Right cardiac atrium (tissue), 5 donors: ENCODE measurements at regions not wholly inside any gene's neighbourhood (a gene's known extent, or its start where the extent isn't known, plus 50 kb on each side); places are given as distances from the start of the nearest gene placed in this dataset.
A peak's percentile ranks its signal among the peaks of the same experiment; 100 is the strongest.

Experiments
- ATAC-seq, 2 donors: fragments of 200-7000 bp; cut with Tn5 transposase; one replicate each; pipeline versions ENCODE4 v1.8.0 to v1.9.1; 2020; ENCODE audit warnings: moderate library complexity in 2 of 2, mild to moderate bottlenecking in 1 of 2
- DNase-seq, 3 donors: peaks; one replicate each; pipeline ENCODE4 v3.0.0-alpha.2; 2020
- H3K27ac ChIP-seq: one replicate; pipeline ENCODE4 v1.5.1; 2013; ENCODE audit warnings: mild to moderate bottlenecking, low read length, control low read depth, moderate library complexity
- H3K27me3 ChIP-seq: one replicate; pipeline ENCODE4 v1.6.1; 2013; ENCODE audit not compliant: control insufficient read depth, insufficient read depth
- H3K4me1 ChIP-seq: one replicate; pipeline ENCODE4 v1.6.1; 2013; ENCODE audit warnings: low read length; ENCODE audit not compliant: control insufficient read depth, insufficient read depth
- H3K4me3 ChIP-seq: one replicate; pipeline ENCODE4 v1.5.1; 2013; ENCODE audit warnings: low read length, control low read depth
- H3K9me3 ChIP-seq: one replicate; pipeline ENCODE4 v1.6.1; 2013; ENCODE audit warnings: low read length; ENCODE audit not compliant: control insufficient read depth
- WGBS: extraction: QIAGEN DNeasy Blood & Tissue Kit; methylation state at CpG from one replicate; pipeline ENCODE4 v1.1.7; 2013; 5-methylcytosine and 5-hydroxymethylcytosine counted together
- intact Hi-C, 4 donors: fragments of 100-400 bp; cut with DNase I; formaldehyde crosslinking; loops; one replicate each; pipeline versions ENCODE4 v1.11.0 to v1.14.0; 2022 to 2023
- donor health status: healthy with polysubstance abuse.
- donor health status: DM: no; HTN: yes; CAD: no.
- donor health status: DM: no; HTN: no; CAD: no.
- donor health status: DM: no; HTN: yes; CAD: no; lungs with severe emphysema.
- donor health status: DM: yes; HTN: yes; CAD: no.

DNA sequence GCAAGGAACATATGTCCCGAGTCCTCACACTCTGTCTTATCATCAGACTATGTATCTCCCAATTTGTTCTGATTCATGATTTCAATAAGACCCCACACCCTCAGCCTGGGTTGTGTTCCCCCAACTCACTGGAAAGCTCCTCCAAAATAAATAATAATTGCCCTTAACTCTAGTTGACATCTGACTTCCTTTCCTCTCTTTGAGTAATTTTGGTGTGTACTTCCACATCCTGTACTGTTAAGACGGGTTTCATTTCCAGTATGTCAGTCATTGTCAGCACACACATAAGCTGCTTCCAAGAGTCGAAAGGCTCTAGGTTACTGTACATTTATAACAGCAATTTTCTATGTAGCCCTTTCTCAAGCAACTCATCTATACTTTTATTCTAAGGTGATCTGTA lies 52.2 kb upstream of the C1QTNF7 start:
- no peaks in the 10 kb centered on the region for H3K9me3 ChIP-seq
- H3K4me1 ChIP-seq = no peaks in the 10 kb centered on the region
- intact Hi-C loops = no loop called here
- H3K27me3 ChIP-seq = no peaks in the 10 kb centered on the region
- H3K4me3 ChIP-seq = no peak overlapping the region
- whole genome bisulfite sequencing = 34% methylated on average over 3 of the region's 3 CpGs
- ATAC-seq (peak; percentile 39 to 62), DNase-seq (no peak)
- no peak overlapping the region for H3K27ac ChIP-seq

DNA sequence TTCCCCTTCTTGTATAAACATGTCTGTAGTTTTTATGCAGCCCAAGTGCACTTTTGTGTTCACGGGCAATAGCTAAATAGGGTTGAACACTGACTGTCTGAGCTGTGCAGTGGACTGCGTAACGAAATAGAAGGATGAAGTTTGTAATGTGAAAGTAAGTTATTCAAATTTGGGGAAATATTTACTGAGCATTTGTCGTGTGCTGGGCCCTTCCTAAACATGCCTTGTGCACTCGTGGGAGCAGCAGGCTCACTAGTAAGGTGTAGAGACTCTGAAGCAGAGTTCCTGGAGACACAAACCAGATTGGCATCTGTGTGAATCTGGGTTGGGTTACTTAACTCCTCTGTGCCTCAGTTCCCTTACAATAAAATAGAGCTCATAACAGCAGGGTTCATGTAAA lies 51.7 kb upstream of the C1QTNF7 start:
- H3K27me3 ChIP-seq = no peaks in the 10 kb centered on the region
- H3K27ac ChIP-seq = peak overlapping the region; percentile 75
- DNase-seq = no peak
- intact Hi-C loops = no loop called here
- WGBS = 61% methylated on average over 5 of the region's 5 CpGs
- no peaks in the 10 kb centered on the region for H3K4me1 ChIP-seq
- no peak overlapping the region for H3K4me3 ChIP-seq
- no peak for ATAC-seq
- H3K9me3 ChIP-seq = no peaks in the 10 kb centered on the region

DNA sequence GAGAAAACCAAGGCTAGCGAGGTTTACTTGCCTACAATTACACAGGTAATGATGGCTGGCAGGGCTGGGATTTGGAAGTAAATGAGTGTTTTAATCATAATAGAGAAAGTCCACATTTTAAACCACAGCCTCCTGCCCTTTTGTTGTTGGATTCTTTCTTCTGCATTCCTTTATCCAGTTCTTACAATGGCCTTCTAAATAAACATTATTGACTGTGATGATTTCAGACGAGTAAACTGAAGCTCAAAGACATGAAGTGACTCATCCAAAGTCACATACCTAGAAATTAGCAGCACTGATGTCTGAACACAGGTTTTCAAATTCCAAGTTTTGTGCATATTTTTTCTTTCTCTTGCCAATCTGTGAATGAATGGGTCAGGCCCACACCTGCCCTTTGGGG lies 51.2 kb upstream of the C1QTNF7 start:
- Histone ChIP-seq H3K4me1 (no peaks in the 10 kb centered on the region), H3K9me3 (no peaks in the 10 kb centered on the region), H3K27ac (no peak overlapping the region), H3K4me3 (no peak overlapping the region), H3K27me3 (no peaks in the 10 kb centered on the region)
- 71% methylated on average over 2 of the region's 2 CpGs for WGBS
- ATAC-seq = no peak
- intact Hi-C loops = no loop called here
- DNase-seq = no peak
